ENCODE measurements at regions not wholly inside any gene's neighbourhood (a gene's known extent, or its start where the extent isn't known, plus 50 kb on each side); places are given as distances from the start of the nearest gene placed in this dataset.

- no TSS peak for BruUV-seq (replicated peaks)
- ATAC-seq (no peak), DNase-seq (ENCODE audit: low read depth, low spot score) (no peak)
- RAD21 ChIA-PET (ENCODE audit: low non-redundant PET in 1 of 2, low total read pairs in 2 of 2, uncharacterized antibody in 2 of 2, unreplicated experiment in 2 of 2) = no interaction called here
- no peaks in the 10 kb centered on the region for H3K79me2 ChIP-seq (ENCODE audit: insufficient read depth, low read length)
- no peak overlapping the region for H3K4me3 ChIP-seq (replicated peaks in 1 of 2; ENCODE audit: low read depth in 1 of 2, low read length in 2 of 2)
- H3K27ac ChIP-seq (ENCODE audit: low read depth, low read length) = no peak overlapping the region
- H3K9me3 ChIP-seq (ENCODE audit: control insufficient read depth in 1 of 2, insufficient read depth in 1 of 2, low read depth in 1 of 2, low read length in 2 of 2) = no peaks in the 10 kb centered on the region
- no peak overlapping the region for H3K4me2 ChIP-seq (ENCODE audit: low read length)
- TF ChIP-seq FOSL1 (IDR thresholded peaks at IDR 0.05; ENCODE audit: low read depth) = no peak
- TF ChIP-seq CBX3 (IDR thresholded peaks at IDR 0.05; ENCODE audit: low read depth) = no peak
- TF ChIP-seq POLR2A (IDR thresholded peaks at IDR 0.05; ENCODE audit: borderline replicate concordance, extremely low read depth, insufficient read depth, insufficient read length) = no peak
- TF ChIP-seq CTCF (IDR thresholded peaks at IDR 0.05 in 2 of 3, conservative IDR thresholded peaks at IDR 0.05 in 1 of 3; ENCODE audit: borderline replicate concordance in 1 of 3, insufficient read depth in 1 of 3, low read depth in 2 of 3, low read length in 2 of 3) = no peak
- no peak for TF ChIP-seq SIN3A (IDR thresholded peaks at IDR 0.05; ENCODE audit: low read depth)
- TF ChIP-seq ZNF274 (IDR thresholded peaks at IDR 0.05; ENCODE audit: low read depth, low read length) = no peak
- no peak for TF ChIP-seq MAX (IDR thresholded peaks at IDR 0.05)
- no peak for TF ChIP-seq EZH2phosphoT487 (IDR thresholded peaks at IDR 0.05; ENCODE audit: borderline replicate concordance)
- TF ChIP-seq EZH2 (IDR thresholded peaks at IDR 0.05) = no peak
- no peak for TF ChIP-seq ZBTB33 (IDR thresholded peaks at IDR 0.05; ENCODE audit: extremely low read depth, insufficient replicate concordance, low read length)
- no peak for TF ChIP-seq RAD21 (IDR thresholded peaks at IDR 0.05; ENCODE audit: low read depth)
- TF ChIP-seq JUND (IDR thresholded peaks at IDR 0.05) = no peak
- no peak for TF ChIP-seq TCF7L2 (IDR thresholded peaks at IDR 0.05; ENCODE audit: borderline replicate concordance, extremely low read depth, insufficient read depth, insufficient read length)
- no peak for TF ChIP-seq EGR1 (IDR thresholded peaks at IDR 0.05; ENCODE audit: low read depth)
- TF ChIP-seq SRF (IDR thresholded peaks at IDR 0.05; ENCODE audit: low read depth) = no peak
- no peak for TF ChIP-seq CEBPB (IDR thresholded peaks at IDR 0.05; ENCODE audit: low read depth)
- no peak for TF ChIP-seq POLR2AphosphoS5 (IDR thresholded peaks at IDR 0.05; ENCODE audit: low read depth, low read length)
- TF ChIP-seq ZFX (IDR thresholded peaks at IDR 0.05) = no peak
- no peak for TF ChIP-seq YY1 (IDR thresholded peaks at IDR 0.05; ENCODE audit: extremely low read depth, insufficient replicate concordance, low read depth, low read length)
- no peaks in the 10 kb centered on the region for H3K36me3 ChIP-seq (ENCODE audit: control insufficient read depth in 1 of 2, insufficient read depth in 2 of 2, low read length in 2 of 2)
- H4K20me1 ChIP-seq (ENCODE audit: insufficient read depth) = no peaks in the 10 kb centered on the region
- intact Hi-C loops (cut with micrococcal nuclease) = no loop called here
- no peaks in the 10 kb centered on the region for H3K9me2 ChIP-seq (ENCODE audit: insufficient read depth)
- H3K27me3 ChIP-seq (ENCODE audit: insufficient read depth, low read length) = peaks cover 14% of the 10 kb centered on the region; the same call in 1 of the 2 replicates
- H3K4me1 ChIP-seq (ENCODE audit: control insufficient read depth in 1 of 2, insufficient read depth in 2 of 2, low read length in 2 of 2) = no peaks in the 10 kb centered on the region
- H3K9ac ChIP-seq (ENCODE audit: low read length) = no peak overlapping the region
- POLR2A ChIA-PET = no interaction called here
- no peak overlapping the region for H2AFZ ChIP-seq (ENCODE audit: low read depth, low read length, poor library complexity, severe bottlenecking)
- CTCF ChIA-PET = no interaction called here
Measured at GRCh38 chr2:17259613-17260012, 258.6 kb downstream of the RAD51AP2 start.

All from HCT116 (cell line).